CD4-positive, alpha-beta T cell (primary cell): ENCODE measurements at regions not wholly inside any gene's neighbourhood (a gene's known extent, or its start where the extent isn't known, plus 50 kb on each side); places are given as distances from the start of the nearest gene placed in this dataset.

ENCODE experiments used
- ATAC-seq: fragments of 200-7000 bp; cut with Tn5 transposase; one replicate; pipeline ENCODE4 v1.10.0; 2022; ENCODE audit warnings: mild to moderate bottlenecking; ENCODE audit not compliant: poor library complexity
- CTCF ChIA-PET: fragments of 350-600 bp; sonication (Branson Sonifier 250); formaldehyde crosslinking; loops from one replicate; lab custom pipeline; 2021; ENCODE audit warnings: antibody characterized with exemption, inconsistent platforms; lab: Charles Lee
- POLR2A ChIA-PET: fragments of 350-600 bp; sonication (Branson Sonifier 250); formaldehyde crosslinking; loops from one replicate; lab custom pipeline; 2021; ENCODE audit warnings: antibody characterized with exemption, inconsistent platforms; lab: Charles Lee
- DNase-seq, 14 experiments: peaks; one replicate each; pipeline ENCODE4 v3.0.0-alpha.2; 2013 to 2020; ENCODE audit warnings: mixed read lengths in 2 of 14
- H3K27ac ChIP-seq, 2 donors: one replicate each; pipeline versions ENCODE4 v1.5.1 to v1.7.0; 2013; ENCODE audit warnings: low read length in 2 of 2, low read depth in 1 of 2, mild to moderate bottlenecking in 1 of 2
- H3K27me3 ChIP-seq, 2 experiments: 1 replicate in 1 of 2; 2 replicates in 1 of 2; pipeline versions ENCODE4 v1.6.1 to v1.7.0; 2013; ENCODE audit warnings: low read length in 2 of 2, control low read depth in 1 of 2, mild to moderate bottlenecking in 1 of 2, moderate library complexity in 1 of 2; ENCODE audit not compliant: insufficient read depth in 2 of 2, control insufficient read depth in 1 of 2
- H3K36me3 ChIP-seq: one replicate; pipeline ENCODE4 v1.6.1; 2013; ENCODE audit warnings: low read length, control low read depth; ENCODE audit not compliant: insufficient read depth
- H3K4me1 ChIP-seq: one replicate; pipeline ENCODE4 v1.6.1; 2013; ENCODE audit warnings: low read length, control low read depth; ENCODE audit not compliant: insufficient read depth
- H3K4me3 ChIP-seq: one replicate; pipeline ENCODE4 v1.5.1; 2013; ENCODE audit warnings: mild to moderate bottlenecking, low read length, moderate library complexity
- H3K9me3 ChIP-seq, 2 experiments: 1 replicate in 1 of 2; 2 replicates in 1 of 2; pipeline versions ENCODE4 v1.6.1 to v1.7.0; 2013; ENCODE audit warnings: low read length in 2 of 2, mild to moderate bottlenecking in 2 of 2, control low read depth in 1 of 2, moderate library complexity in 1 of 2; ENCODE audit not compliant: control insufficient read depth in 1 of 2, insufficient read depth in 1 of 2
- H3K27ac Mint-ChIP-seq: one replicate; pipeline ENCODE4 v1.8.0; 2020; ENCODE audit warnings: mixed read lengths
- H3K27me3 Mint-ChIP-seq: one replicate; pipeline ENCODE4 v1.8.0; 2021; ENCODE audit warnings: mixed read lengths
- H3K36me3 Mint-ChIP-seq: one replicate; pipeline ENCODE4 v1.8.0; 2021; ENCODE audit warnings: low read depth, mixed read lengths
- H3K4me1 Mint-ChIP-seq: one replicate; pipeline ENCODE4 v1.8.0; 2021; ENCODE audit warnings: low read depth, mixed read lengths
- H3K4me3 Mint-ChIP-seq: one replicate; pipeline ENCODE4 v1.8.0; 2020; ENCODE audit warnings: mild to moderate bottlenecking, mixed read lengths
- H3K9me3 Mint-ChIP-seq: one replicate; pipeline ENCODE4 v1.8.0; 2020; ENCODE audit warnings: mixed read lengths
- CTCF ChIP-seq: fragments of 200-600 bp; IDR thresholded peaks from one replicate; pipeline ENCODE4 v1.8.0; 2022; ENCODE audit warnings: antibody characterized with exemption, mild to moderate bottlenecking
- intact Hi-C, 2 experiments: fragments of 100-400 bp; cut with DNase I in 1 of 2; cut with micrococcal nuclease in 1 of 2; formaldehyde crosslinking; loops; one replicate each; pipeline versions ENCODE4 v1.15.1 to v1.9.0; 2023 to 2025; cut with DNase I, micrococcal nuclease

GRCh38 chr3:83033133-83033532, 1271.7 kb upstream of the GBE1 start:
- CTCF ChIA-PET = no interaction called here

GRCh38 chr3:83023086-83023485, 1261.6 kb upstream of the GBE1 start:
- DNase-seq (no peak), ATAC-seq (no peak)
- intact Hi-C loops = no loop called here
- Histone ChIP-seq H3K36me3 (no peaks in the 10 kb centered on the region), H3K27me3 (no peaks in the 10 kb centered on the region), H3K9me3 (no peaks in the 10 kb centered on the region), H3K4me3 (no peak overlapping the region), H3K27ac (no peak overlapping the region), H3K4me1 (no peaks in the 10 kb centered on the region)
- Mint-ChIP-seq H3K27me3 (no peaks in the 10 kb centered on the region), H3K36me3 (no peaks in the 10 kb centered on the region), H3K4me3 (no peak overlapping the region), H3K27ac (no peak overlapping the region), H3K9me3 (peaks cover 7% of the 10 kb centered on the region), H3K4me1 (no peaks in the 10 kb centered on the region)
- no peak for TF ChIP-seq CTCF
- ChIA-PET CTCF (no interaction called here), POLR2A (no interaction called here)

More at GRCh38 chr3:83033133-83033532, 1271.7 kb upstream of the GBE1 start:
- Histone ChIP-seq H3K4me1 (no peaks in the 10 kb centered on the region), H3K4me3 (no peak overlapping the region), H3K36me3 (no peaks in the 10 kb centered on the region), H3K27me3 (no peaks in the 10 kb centered on the region), H3K27ac (no peak overlapping the region), H3K9me3 (peaks cover 0 to 11% of the 10 kb centered on the region in 2 experiments)
- POLR2A ChIA-PET = no interaction called here
- no peak for TF ChIP-seq CTCF
- Mint-ChIP-seq H3K36me3 (no peaks in the 10 kb centered on the region), H3K27ac (no peak overlapping the region), H3K4me3 (no peak overlapping the region), H3K9me3 (peaks cover 9% of the 10 kb centered on the region), H3K27me3 (no peaks in the 10 kb centered on the region), H3K4me1 (no peaks in the 10 kb centered on the region)
- ATAC-seq = no peak
- intact Hi-C loops = no loop called here
- no peak for DNase-seq

- ChIA-PET POLR2A (no interaction called here), CTCF (no interaction called here)
- ATAC-seq (no peak), DNase-seq (no peak)
- Histone ChIP-seq H3K4me1 (no peaks in the 10 kb centered on the region), H3K9me3 (peaks cover 0 to 4% of the 10 kb centered on the region in 2 experiments), H3K27me3 (no peaks in the 10 kb centered on the region), H3K36me3 (no peaks in the 10 kb centered on the region), H3K4me3 (no peak overlapping the region), H3K27ac (no peak overlapping the region)
- Mint-ChIP-seq H3K4me3 (no peak overlapping the region), H3K27me3 (no peaks in the 10 kb centered on the region), H3K36me3 (no peaks in the 10 kb centered on the region), H3K9me3 (peaks cover 3% of the 10 kb centered on the region), H3K4me1 (no peaks in the 10 kb centered on the region), H3K27ac (no peak overlapping the region)
- no peak for TF ChIP-seq CTCF
- intact Hi-C loops = no loop called here
Observed at GRCh38 chr3:83011481-83011880, 1250.0 kb upstream of the GBE1 start.
